ENCODE measurements at regions not wholly inside any gene's neighbourhood (a gene's known extent, or its start where the extent isn't known, plus 50 kb on each side); places are given as distances from the start of the nearest gene placed in this dataset.

GRCh38 chr5:143610946-143611345 lies 201.0 kb upstream of the HMHB1 start:
- DNase-seq (ENCODE audit: low read depth, low spot score) = no peak
- H3K4me3 ChIP-seq (ENCODE audit: low read depth, low read length) = no peak overlapping the region
- in situ Hi-C loops (cut with HindIII; ENCODE audit: low sequenced_read_pairs) = no loop called here
- TF ChIP-seq CTCF (IDR thresholded peaks at IDR 0.05; ENCODE audit: low read depth, low read length) = no peak

- TF ChIP-seq CTCF (IDR thresholded peaks at IDR 0.05; ENCODE audit: low read depth, low read length) = no peak
- in situ Hi-C loops (cut with HindIII; ENCODE audit: low sequenced_read_pairs) = no loop called here
- DNase-seq (ENCODE audit: low read depth, low spot score) = peak; percentile 17
- no peak overlapping the region for H3K4me3 ChIP-seq (ENCODE audit: low read depth, low read length)
These were observed 202.7 kb upstream of the NR3C1 start for GRCh38 chr5:143606043-143606752.

GRCh38 chr5:143605403-143606005 lies 202.0 kb upstream of the NR3C1 start:
- DNase-seq (ENCODE audit: low read depth, low spot score) = no peak
- TF ChIP-seq CTCF (IDR thresholded peaks at IDR 0.05; ENCODE audit: low read depth, low read length) = no peak
- H3K4me3 ChIP-seq (ENCODE audit: low read depth, low read length) = no peak overlapping the region

GRCh38 chr5:143601917-143602333 lies 198.4 kb upstream of the NR3C1 start:
- in situ Hi-C loops (cut with HindIII; ENCODE audit: low sequenced_read_pairs) = no loop called here
- no peak overlapping the region for H3K4me3 ChIP-seq (ENCODE audit: low read depth, low read length)
- no peak for TF ChIP-seq CTCF (IDR thresholded peaks at IDR 0.05; ENCODE audit: low read depth, low read length)
- no peak for DNase-seq (ENCODE audit: low read depth, low spot score)

More at GRCh38 chr5:143605403-143606005, 202.0 kb upstream of the NR3C1 start:
- in situ Hi-C loops (cut with HindIII; ENCODE audit: low sequenced_read_pairs) = no loop called here

- H3K4me3 ChIP-seq (ENCODE audit: low read depth, low read length) = no peak overlapping the region
- no peak for TF ChIP-seq CTCF (IDR thresholded peaks at IDR 0.05; ENCODE audit: low read depth, low read length)
- in situ Hi-C loops (cut with HindIII; ENCODE audit: low sequenced_read_pairs) = no loop called here
- DNase-seq (ENCODE audit: low read depth, low spot score) = no peak
These were observed 197.9 kb upstream of the NR3C1 start for GRCh38 chr5:143601357-143601756.

GRCh38 chr5:143600396-143601075 lies 197.1 kb upstream of the NR3C1 start:
- DNase-seq (ENCODE audit: low read depth, low spot score) = peak; percentile 22
- no peak overlapping the region for H3K4me3 ChIP-seq (ENCODE audit: low read depth, low read length)
- TF ChIP-seq CTCF (IDR thresholded peaks at IDR 0.05; ENCODE audit: low read depth, low read length) = no peak
- in situ Hi-C loops (cut with HindIII; ENCODE audit: low sequenced_read_pairs) = no loop called here
